Embryonic facial prominence (tissue), 1 donor: ENCODE measurements at regions not wholly inside any gene's neighbourhood (a gene's known extent, or its start where the extent isn't known, plus 50 kb on each side); places are given as distances from the start of the nearest gene placed in this dataset.

Source experiments
- DNase-seq: peaks from one replicate; pipeline ENCODE4 v3.0.0-alpha.2; 2016; ENCODE audit errors: extremely low spot score

DNA sequence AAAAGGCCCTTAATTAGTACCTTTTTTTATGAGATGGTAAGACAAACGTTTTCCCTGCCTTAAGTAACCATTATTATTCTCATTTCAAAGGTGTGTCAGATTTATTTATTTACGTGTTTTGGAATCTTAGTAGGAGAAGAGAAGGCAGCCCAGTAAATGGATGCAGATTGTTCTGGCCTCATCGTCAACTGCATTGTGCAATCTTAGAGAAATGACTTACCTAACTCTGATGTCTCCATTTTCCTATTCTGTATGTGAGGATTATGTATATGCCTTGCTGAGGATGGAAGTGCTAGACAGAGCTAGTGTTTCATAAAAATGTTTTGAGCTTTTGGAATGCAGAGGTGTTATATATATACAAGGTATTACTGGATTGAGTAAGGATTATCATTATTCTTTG is 97.0 kb upstream of the JAG1 start:
- DNase-seq, result no peak

DNA sequence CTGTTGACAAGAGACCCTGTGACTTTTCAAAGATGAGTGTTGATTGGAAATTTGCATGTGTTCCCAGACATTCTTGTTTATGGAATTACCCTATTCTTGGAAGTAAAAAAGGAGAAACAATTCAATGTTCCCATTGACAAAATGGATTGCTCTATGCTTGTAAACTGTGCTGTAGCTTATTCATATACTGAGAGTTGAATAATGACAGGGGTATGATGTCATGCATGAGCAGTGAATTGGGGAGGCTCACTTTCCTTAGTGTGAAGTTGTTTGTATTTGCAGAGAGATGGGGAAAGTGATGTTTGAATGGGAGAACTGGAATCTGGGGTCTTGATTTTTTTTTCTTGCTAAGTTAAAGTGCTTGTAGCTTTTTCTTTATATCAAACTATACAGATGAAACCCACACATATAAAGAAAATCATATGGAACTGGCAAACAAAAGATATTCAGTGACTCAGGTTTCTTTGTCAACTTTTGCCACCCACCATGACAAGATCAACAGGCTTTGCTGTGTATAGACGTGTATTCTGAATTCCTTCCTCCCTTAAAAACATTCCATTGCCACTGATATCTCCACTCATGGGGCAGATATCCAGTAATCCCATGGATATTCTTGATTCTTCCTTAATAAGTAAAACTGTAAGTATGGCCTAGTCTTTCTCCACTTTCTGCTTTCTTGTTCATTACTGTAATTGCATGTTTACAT is 97.8 kb upstream of the JAG1 start:
- DNase-seq, result no peak

DNA sequence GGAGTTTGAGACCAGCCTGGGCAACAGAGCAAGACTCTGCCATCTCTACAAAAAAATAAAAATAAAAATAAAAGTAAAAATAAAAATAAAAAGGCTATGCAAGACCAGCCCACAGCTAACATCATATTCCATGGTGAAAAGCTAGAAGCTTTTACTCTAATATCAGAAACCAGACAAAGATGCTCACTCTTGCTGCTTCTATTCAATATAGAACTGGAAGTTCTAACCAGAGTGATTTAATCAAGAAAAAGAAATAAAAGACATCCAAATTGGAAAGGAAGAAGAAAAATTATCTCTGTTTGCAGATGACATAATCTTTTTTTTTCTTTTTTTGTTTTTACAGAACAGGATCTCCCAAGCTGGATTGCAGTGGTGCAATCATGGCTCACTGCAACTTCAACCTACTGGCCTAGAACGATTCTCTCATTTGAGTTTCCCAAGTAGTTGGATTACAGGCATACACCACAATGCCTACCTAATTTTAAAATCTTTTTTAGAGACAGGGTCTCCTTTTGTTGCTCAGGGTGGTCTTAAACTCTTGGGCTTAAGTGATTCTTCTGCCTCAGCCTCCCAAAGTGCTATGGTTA is 100.7 kb upstream of the JAG1 start:
- DNase-seq, result no peak

DNA sequence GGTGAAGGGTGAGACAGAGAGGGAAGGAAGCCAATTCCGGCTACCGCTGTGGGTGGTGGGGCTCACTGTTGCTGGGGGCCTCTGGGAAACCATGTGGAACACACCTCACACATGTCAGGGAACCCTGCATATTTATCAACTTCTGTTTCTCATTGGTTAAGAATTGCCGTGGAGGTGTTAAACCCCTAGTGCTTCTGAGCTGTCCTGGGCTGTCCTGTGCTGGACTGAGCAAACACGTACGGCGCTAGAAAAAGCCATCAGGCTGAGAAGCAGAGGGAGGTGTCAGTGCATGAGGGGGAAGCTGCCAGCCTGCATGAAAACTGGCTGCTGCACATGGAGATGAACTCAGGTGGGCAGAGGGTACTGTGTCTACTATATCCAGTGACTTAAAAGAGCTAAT is 103.9 kb upstream of the JAG1 start:
- no peak for DNase-seq

DNA sequence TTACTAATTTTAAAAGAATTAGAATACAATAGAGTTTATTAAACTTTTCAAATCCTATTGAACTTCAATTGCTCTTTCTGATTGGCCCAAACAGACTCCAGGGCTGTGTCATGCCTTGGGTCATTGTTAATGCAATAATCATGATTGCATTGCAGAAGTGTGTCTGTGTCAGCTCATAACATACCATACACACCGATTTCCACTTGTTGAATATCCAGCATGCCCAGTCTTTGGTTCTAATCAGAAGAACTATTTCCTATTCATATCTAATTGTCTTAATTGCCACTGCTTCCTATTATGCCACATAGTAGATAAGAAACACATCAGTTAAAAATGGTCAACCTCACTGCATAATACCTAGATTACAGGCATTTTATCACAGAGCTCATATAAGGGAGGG is 106.1 kb upstream of the JAG1 start:
- DNase-seq, result no peak

DNA sequence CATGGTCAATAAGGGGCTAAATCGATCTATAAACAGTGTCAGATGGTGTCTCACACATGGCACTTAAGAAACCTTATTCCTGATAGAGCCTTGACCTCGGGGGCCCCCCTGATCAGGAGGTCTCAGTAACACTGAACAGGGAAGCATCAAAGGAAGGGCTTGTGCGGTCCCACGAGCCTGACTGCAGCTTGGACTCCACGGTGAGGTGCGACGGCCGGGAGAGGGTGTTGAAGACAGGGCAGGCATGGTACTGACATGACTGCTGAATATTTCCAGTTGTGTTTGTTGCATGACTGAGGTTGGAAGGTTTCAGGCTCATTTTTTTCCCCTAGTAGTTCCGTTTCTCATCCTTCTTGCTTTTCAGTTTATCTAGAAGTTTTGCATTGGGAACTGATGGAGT is 107.1 kb upstream of the JAG1 start:
- no peak for DNase-seq

DNA sequence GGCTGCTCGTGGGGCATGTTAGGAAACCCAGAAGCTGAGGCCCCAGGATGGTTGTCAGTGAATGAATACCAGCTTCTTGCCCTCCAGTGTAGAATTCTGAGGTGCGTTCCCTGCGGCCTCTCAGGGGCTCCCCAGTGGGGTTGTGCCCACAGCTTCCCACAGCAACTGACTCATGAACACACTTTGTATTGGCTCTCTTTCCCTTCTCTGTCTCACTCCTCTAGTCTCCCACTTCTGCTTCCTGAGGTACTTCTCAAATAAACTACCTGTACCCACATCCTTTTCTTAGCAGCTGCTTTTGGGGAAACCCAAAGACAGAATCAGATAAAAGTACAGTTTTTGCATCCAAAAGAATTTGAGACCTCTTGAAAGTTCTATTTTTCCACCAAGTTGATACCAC is 107.7 kb upstream of the JAG1 start:
- DNase-seq, result no peak

DNA sequence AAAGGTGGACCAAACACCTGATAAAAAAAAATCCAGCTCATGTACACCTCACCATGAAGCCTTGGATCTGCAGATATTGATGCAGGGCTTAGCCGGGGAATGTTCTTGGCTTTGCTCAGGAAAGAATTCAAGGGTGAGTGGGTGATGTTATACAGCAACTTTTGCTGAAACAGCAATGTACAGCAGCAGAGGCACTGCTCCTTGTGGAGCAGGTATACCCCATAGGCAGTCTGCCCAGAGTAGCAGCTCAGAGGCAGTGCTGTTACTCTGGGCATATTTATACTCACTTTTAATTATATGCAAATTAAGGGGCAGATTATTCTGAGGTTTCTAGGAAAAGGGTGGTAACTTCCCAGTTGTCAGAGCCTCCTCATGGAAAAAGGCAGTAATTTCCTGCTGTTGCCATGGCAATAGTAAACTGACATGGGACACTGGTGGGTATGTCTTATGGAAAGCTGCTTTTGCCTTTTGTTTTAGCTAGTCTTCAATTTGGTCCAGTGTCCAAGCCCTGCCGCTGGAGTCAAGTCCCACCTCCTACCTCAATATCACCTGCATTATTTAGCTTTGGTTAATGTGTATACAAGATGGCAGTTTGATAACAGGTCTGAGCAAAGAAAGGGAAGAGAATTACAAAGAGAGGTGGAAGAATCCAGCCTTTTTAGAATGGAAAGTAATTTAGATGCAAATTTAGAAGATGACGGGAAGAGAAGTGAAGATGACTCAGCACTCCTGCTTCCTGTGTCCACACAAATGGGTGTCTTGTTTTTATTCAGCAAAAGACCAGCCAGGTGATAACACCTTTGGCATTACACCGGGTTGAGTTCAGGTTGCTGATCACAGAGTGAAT is 110.1 kb upstream of the JAG1 start:
- DNase-seq, result no peak

DNA sequence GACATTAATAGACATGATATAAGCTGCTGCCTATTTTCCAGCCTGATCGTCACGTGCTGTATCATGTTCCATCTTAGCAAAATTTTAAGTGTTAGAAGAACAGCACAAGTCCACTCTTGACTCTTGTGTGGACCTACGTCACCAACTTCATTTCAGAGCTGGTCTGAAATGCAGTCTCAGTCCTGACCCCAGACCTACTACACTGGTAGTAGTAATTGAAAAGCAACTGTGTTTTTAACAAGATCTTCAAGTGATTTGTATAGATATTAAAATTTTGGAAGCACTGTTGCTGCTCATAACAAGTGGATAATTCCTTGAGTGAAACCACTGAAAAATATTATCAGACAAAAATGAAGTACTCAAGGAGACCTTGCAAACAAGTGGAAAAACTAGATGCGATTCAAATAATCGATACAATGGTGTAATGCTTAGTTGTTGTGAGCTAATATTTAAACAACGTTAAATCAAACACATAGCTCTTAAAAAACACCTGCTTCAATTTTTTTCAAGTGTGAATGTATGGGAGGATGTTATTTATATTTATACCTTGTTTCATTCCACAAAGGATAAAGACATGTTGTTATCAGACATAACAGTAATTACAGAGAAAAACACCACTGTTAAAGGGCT is 110.9 kb upstream of the JAG1 start:
- no peak for DNase-seq

DNA sequence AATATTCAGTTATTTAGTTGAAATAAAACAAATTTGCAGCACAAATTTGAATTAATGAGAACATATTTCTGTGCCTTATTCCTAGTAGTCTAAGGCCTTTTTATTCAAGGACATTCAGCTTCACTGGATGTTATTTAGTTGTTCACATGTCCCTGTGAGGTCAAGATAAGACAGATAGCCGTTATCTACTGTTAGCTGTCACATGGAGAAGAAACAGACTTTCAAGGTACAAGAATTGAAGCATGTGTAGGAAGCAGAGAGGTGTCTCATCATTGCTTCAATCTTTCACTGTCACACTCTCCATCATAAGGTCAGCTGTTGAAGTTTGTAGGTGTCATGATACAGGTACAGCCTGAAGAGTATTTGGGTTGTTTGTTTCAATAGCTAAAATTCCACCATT is 112.9 kb upstream of the JAG1 start:
- no peak for DNase-seq

DNA sequence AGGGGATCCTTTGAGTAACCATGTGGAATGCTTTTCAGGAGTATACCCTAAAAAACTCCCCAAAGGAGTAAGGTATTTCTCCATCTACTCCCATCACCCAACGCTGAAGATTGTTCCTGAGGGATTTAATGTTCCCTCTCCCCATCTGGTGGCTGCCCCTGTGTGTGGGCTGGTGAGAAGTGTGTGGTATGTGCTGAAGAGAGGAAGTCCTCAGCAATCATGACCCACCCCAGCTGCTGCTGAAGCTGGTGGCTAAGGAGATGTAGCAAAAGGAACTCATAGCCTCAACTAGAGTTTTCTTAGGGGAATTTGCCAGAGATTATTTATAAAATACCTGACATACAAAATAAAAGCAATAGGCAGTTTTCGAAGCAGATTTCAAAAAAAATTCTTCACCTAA is 114.3 kb upstream of the JAG1 start:
- DNase-seq, result no peak

DNA sequence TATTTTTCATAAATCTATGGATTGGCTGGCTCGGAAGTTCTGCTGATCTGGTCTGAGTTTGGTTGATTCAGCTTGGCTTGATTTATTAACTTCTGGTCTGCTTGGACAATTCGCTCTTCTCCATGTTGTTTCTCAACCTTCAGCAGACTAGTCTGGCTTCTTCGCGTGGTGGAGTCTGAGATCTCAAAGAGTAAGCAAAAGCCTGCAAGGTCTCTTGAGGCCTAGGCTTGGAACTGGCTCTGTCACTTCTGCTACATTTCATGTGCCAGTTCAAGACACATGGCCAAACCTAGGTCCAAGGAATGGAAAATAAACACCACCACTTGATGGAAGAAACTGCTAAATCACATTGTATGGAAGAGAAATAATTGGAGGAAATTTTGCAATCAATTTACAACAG is 115.1 kb upstream of the JAG1 start:
- no peak for DNase-seq

DNA sequence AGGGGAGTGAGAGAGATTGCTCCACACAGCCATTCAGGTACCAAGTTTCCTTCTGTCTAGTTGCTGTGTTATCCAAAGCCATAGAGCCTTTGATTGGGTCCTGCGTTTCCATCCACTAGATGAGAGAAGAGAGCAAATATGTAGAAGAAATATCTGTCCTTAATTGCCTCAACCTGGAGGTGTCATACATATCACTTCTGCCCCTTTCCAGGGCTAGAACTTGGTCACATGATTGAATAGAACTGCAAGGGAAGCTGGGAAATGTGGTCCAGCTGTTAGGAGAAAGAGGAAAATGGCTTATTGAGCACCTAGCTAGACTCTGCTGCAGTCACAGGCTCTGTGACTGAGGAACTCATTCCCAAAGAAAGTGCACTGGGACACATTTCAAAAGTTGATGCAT is 115.6 kb upstream of the JAG1 start:
- no peak for DNase-seq

DNA sequence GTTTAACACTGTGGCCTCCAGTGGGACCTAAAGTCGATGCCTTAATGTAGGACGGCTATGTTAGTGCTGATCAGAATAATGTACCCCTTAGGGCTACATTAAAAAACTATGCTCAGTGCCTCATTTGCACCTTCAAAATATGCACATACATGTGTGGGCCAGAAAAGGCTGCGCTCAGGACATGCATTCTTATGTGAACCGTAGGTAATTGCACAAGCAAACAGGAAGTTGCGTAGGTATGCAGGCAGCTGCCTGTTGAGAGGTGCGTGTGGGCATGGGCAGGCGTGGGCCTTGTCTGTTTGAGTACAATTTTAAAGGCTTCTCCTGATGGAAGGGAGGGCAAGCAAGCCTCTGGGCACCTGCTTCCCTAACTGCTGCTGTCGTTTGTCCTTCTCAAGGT is 116.2 kb upstream of the JAG1 start:
- no peak for DNase-seq

DNA sequence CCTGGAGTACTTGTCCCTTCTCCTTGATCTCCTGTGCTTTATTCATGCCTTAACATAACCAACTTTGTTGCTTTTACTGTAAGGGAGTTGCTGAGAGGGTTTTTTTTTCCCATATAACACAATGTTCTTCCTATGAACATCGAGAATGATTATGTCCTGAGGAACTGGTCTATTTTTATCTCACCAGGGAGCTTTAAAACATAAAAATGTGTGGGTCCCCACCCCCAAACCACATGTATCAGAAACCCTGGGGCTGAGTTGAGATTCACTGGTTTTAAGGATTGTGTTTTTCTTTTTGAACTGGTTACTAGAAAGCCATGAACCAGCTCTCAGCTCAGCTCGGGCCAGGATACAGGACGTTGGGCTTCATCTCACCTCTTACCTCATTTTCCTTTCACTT is 118.5 kb upstream of the JAG1 start:
- DNase-seq, result no peak

DNA sequence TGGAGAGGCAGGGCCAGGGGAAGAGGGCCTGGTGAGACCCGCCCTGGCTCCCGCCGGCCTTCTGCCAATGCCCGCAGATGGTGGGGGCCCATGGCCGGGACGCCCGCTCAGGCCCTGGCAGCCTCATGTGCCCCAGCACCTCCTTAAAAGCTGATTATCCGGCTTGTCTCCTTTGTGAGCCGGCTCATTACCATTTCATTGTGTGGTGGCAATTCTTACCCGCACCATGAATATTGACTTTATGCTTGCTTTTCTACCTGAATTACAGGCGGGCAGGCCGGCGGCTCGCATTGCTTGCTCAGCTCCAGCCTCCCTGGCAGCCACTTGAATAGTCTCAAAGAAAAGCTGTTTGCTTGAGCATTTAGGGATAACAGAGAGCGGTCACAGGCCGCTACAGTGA is 120.0 kb upstream of the JAG1 start:
- no peak for DNase-seq

DNA sequence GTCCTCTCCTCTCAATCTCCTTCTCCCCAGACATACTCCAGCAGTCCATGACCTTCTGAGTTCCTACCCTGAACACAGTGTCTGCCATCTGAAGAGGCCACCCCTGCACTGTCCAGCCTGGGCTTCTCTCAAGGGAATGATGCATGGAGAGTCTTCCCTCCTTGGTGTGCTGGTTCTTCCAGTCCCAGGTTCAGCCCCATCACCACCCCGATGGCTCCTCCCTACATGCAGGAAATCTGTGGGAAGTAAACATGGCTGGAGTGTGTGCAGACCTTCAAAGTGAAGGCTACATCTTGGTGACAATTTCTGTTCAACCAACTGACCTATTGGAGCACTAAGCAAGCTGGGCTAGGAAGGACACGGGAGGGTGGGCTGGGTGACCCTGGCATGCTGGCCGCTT is 121.0 kb upstream of the JAG1 start:
- DNase-seq, result no peak

DNA sequence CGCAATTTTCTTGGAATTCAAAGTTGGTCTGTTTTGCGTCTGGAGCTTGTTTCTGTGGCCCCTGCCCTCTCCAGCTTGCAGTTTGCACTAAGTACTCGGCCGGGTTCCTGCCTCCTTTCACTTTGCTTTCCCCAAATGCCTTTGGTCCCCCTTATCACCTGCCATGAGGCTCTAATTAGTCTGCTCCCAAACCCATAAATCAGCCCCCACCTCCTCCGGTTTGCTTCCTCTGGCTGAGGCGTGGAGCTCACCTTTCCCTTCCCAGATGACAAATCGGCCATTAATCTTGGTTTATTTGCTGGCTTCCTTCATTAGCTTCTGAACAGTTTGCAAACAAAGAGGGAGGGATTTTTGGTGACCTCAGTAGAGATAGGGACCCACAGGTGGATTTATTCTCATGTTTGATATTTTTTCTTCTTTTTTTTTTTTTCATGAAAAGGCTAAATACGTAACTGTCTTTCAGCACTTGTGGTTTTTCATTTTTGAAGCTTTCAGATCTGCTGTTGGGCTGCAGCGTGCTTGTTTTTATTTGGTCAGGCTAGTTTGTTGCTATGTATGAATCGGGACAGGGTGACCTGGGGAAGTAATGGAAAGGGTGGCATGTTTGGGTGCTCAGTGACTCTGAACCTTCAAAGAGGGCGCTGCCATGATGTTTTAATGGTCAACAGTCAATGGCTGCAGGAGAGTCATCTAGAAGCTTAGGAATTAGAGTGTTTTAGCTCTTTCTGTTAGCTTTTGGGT is 121.7 kb upstream of the JAG1 start:
- no peak for DNase-seq

DNA sequence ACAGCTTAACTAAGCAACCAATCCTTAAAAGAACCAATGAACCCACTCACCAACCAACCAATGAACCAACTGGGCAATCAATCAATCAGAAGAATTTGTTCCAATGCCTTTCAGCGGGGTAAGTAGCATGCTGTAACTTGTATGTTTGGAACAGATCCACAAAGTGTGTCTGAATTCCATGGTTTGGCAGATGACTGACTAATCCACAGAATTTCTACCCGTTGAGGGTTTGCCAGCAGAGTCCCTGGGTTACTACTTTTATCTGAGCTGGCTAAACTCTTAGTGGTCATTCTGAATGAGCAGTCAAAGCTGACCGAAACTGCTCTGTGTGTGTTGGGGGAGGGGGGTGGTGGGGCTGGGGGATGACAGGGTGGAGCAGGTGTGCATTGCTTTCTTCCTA is 125.0 kb upstream of the JAG1 start:
- no peak for DNase-seq

DNA sequence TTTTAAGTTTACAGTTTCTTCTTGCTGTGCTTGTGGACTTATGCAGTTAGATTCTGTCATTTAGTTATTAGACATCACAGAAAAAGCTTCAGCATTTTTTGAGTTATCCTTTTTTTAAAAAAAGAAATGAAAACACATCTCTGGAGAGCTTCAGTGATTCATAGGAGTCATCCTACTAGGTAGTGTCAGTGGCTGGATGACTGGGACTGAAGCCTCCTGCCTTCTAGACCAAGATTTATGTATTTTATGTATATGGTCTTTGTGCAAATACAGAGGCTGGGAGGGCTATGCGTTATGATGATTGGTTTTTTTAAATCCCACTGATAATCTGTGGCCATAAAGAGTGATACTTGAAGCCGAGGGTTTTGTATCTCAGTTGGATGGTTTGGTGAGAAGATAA is 125.9 kb upstream of the JAG1 start:
- DNase-seq, result no peak

DNA sequence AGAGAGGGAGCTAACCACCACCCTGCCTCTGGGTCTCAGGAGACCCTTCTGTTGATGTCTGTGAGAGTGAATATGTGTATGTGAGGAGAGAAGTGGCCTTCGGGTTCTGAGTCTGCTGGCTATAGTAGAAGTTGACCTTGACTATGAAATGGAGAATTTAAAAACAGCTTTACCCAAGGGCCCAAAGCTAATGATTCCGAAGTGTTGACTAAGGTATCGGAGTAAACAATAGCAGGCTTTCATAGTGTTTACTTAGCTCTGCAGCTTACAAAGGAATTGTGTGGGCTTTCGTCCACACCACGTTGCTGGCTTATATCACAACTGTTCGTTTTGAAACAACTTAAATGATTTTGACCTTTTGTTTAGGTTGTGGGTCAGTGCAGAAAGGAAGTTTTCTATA is 126.5 kb upstream of the JAG1 start:
- no peak for DNase-seq

DNA sequence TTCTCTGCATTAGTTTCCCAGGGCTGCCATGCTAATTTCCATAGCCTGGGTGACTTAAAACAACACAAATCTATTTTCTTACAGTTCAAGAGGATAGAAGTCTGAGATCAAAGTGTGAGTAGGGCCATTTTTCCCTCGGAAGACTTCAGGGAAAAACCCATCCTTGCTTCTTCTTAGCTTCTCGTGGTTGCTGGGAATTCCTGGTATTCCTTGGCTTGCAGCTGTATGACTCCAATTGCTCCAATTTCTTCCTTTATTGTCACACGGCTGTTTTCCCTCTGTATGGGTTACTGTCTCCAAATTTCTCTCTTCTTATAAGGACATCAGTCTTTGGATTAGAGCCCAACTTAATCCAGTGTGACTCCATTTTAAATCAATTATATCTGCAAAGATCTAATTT is 128.4 kb upstream of the JAG1 start:
- no peak for DNase-seq
